SK-N-MC (cell line): ENCODE measurements at regions not wholly inside any gene's neighbourhood (a gene's known extent, or its start where the extent isn't known, plus 50 kb on each side); places are given as distances from the start of the nearest gene placed in this dataset.

ENCODE experiments used
- EZH2 ChIP-seq: fragments of 200-600 bp; sonication (generic); IDR thresholded peaks from one replicate; pipeline ENCODE4 v1.6.1; 2017; ENCODE audit warnings: antibody characterized with exemption
- POLR2AphosphoS5 ChIP-seq: IDR thresholded peaks from 2 replicates; pipeline ENCODE4 v1.6.1; 2012; ENCODE audit warnings: mild to moderate bottlenecking, low read depth, low read length, borderline replicate concordance

- no peak for TF ChIP-seq POLR2AphosphoS5
- no peak for TF ChIP-seq EZH2
Measured at GRCh38 chr16:9595393-9595792, 503.9 kb downstream of the HAPSTR1 start.
